Activated effector memory CD4-positive, alpha-beta T cell treated with Interleukin-2 at 50 U/mL for 16 hours (primary cell): ENCODE measurements at regions not wholly inside any gene's neighbourhood (a gene's known extent, or its start where the extent isn't known, plus 50 kb on each side); places are given as distances from the start of the nearest gene placed in this dataset.

Source experiments
- DNase-seq: peaks from one replicate; pipeline ENCODE4 v3.0.0-alpha.2; 2020

GRCh38 chr3:110783541-110783940, 288.1 kb upstream of the NECTIN3 start:
- no peak for DNase-seq

- no peak for DNase-seq
Observed at GRCh38 chr3:110788794-110789193, 282.8 kb upstream of the NECTIN3 start.

GRCh38 chr3:110789315-110789714, 282.3 kb upstream of the NECTIN3 start:
- no peak for DNase-seq

GRCh38 chr3:110790631-110791030, 281.0 kb upstream of the NECTIN3 start:
- DNase-seq: no peak

- DNase-seq: no peak
Observed at GRCh38 chr3:110791995-110792686, 279.5 kb upstream of the NECTIN3 start.

GRCh38 chr3:110793611-110794010, 278.0 kb upstream of the NECTIN3 start:
- DNase-seq: no peak

- no peak for DNase-seq
Observed at GRCh38 chr3:110795163-110795562, 276.5 kb upstream of the NECTIN3 start.

GRCh38 chr3:110799271-110799670, 272.3 kb upstream of the NECTIN3 start:
- DNase-seq: no peak

- no peak for DNase-seq
Observed at GRCh38 chr3:110804856-110805255, 266.8 kb upstream of the NECTIN3 start.

- no peak for DNase-seq
Observed at GRCh38 chr3:110806924-110807323, 264.7 kb upstream of the NECTIN3 start.

- no peak for DNase-seq
Observed at GRCh38 chr3:110808630-110809029, 263.0 kb upstream of the NECTIN3 start.

GRCh38 chr3:110810356-110810755, 261.3 kb upstream of the NECTIN3 start:
- no peak for DNase-seq

- DNase-seq: no peak
Observed at GRCh38 chr3:110811050-110811449, 260.6 kb upstream of the NECTIN3 start.

GRCh38 chr3:110813541-110813940, 258.1 kb upstream of the NECTIN3 start:
- no peak for DNase-seq

- no peak for DNase-seq
Observed at GRCh38 chr3:110814170-110815007, 257.2 kb upstream of the NECTIN3 start.

- DNase-seq: no peak
Observed at GRCh38 chr3:110815008-110815583, 256.5 kb upstream of the NECTIN3 start.

GRCh38 chr3:110816008-110816407, 255.6 kb upstream of the NECTIN3 start:
- no peak for DNase-seq

- no peak for DNase-seq
Observed at GRCh38 chr3:110821586-110821985, 250.0 kb upstream of the NECTIN3 start.

GRCh38 chr3:110822971-110823370, 248.6 kb upstream of the NECTIN3 start:
- no peak for DNase-seq

GRCh38 chr3:110846971-110847370, 224.6 kb upstream of the NECTIN3 start:
- no peak for DNase-seq

- DNase-seq: no peak
Observed at GRCh38 chr3:110849064-110849463, 222.6 kb upstream of the NECTIN3 start.

- DNase-seq: no peak
Observed at GRCh38 chr3:110851736-110852135, 219.9 kb upstream of the NECTIN3 start.

- DNase-seq: no peak
Observed at GRCh38 chr3:110855207-110855606, 216.4 kb upstream of the NECTIN3 start.

- no peak for DNase-seq
Observed at GRCh38 chr3:110856916-110857315, 214.7 kb upstream of the NECTIN3 start.
